ENCODE measurements at regions not wholly inside any gene's neighbourhood (a gene's known extent, or its start where the extent isn't known, plus 50 kb on each side); places are given as distances from the start of the nearest gene placed in this dataset.

DNA sequence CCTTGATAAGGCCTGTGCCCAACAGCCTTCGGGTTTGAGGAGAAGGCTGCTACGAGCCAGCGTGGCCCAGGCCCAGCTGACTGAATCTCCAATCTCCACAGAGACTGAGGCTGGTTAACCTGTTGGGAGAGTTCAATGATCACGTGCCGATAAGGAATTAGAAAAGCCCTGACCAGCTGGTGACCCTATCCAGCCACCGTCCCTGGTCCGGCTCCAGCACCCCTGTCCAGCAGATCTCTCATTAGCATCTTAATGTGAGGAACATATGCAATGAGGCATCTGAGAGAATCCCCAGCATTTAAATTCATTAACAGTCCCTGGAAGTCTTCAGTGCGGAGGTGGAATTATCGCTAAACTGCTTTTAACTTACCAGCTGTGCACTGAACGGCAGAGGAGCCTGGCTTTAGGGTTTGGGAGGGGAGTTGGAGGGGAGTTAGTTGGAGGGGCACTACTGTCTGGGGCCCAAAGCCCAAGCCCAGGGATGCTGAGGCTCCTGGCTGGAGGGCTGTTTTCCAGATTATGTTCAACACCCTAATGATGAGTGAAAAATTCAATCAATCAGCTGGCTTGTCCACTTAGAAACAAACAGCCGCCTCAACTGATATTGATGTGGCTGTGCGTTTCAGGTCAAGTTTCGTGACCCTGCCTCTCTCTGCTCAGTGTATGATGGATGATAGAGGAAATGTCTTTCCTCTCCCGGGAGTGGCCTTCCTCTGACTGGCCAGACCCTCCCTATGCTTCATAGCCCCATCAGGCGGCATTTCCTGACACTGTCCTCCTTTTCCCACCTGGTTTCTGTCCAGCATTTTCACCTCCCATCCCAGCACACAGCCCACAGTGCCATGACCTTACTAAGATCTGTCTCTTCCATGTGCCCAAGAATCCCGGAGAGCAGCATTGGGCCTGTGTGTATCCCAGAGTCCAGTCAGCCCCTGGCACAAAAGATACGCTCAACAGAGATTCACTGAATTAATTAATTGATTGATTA, 184.5 kb downstream of the CCT6B start:
- no peak for DNase-seq

DNA sequence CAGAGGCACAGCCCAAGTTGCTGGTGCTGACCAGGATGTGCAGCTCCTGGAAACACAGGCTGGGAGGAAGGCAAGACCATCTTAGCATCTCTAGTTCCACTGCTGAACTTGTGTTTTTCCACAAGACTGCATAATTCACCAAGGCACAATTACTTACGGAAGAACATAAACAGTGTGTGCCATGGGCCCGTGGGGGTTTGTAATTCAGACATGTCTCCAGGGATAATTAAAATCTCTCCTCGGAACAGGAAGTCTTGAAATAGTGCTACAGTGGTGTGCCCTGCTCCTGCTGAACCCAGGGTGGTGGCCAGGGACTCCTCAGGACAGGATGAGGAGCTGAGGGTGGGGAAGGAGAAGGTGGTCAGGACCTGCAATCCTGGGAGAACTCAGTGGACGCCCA, 188.2 kb downstream of the CCT6B start:
- DNase-seq = no peak

DNA sequence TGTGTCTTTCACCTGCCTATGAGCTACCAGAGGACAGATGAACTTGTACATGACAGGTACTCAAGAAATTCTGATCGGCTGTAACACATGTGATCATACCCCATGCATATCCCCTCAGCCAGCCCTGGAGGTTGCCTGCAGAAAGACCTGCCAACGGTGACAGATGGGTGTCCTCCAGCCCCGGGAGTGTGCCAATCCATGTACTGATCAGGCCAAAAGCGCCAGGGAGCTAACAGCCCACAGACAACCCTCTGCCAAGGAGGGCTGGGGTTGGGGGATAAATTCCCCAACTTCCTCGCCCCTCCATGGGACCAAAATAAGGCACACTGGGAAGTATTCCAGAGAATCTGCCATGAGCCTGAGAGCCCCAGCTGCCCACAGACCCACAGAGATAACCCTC, 189.4 kb downstream of the CCT6B start:
- DNase-seq = no peak

DNA sequence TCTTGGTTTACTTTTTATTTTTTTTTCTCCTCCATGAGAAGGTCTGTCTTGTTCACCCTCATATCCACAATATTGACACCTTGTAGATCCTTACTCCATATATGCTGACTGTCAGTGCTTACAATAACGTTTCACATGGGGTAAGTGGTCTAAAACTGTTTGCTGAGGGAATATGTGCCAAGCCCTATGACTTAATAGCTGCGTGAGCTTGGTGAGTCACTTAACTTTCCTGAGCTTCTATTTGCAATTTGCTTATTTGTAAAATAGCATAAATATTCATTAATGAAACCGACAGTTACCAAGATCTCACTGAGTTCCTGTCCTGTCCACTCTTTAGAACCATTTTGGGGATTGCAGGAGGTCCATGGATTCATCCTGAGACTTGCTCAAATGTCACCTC, 190.7 kb downstream of the CCT6B start:
- no peak for DNase-seq

DNA sequence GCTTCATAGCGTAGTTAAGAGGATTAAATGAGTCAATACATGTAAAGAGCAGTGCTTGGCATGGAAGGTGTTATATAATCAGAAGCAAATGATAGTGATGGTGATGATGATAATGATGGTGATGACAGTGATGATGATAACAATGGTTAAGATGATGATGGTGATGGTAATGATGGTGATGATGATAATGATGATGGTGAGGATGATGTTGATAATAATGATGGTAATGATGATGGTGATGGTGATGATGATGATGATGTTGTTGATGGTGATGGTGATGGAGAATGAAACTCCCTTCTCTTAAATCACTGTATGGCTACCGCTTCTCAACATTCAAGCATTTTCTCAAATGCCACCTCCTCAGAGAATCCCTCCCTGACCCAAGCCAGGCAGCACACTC, 190.5 kb downstream of the TMEM132E start:
- DNase-seq = no peak

DNA sequence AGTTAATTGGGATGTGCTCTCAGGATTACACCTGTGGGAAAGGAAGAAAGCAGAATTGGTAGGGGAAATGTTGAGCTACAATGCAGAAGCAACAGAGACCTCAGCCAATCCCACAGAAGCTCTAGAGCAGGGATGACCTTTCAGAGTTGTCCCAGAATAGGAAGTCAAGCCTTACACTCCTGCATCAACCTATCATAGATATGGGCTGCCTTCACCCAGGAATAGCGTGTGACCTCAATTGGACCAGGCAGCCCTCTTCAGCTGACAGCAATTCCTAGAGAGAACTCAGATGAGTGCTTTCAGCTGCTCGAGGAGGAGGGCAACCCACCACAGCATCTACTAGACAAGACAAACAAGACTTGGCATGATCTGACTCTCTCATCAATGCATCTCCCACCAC, 189.7 kb downstream of the TMEM132E start:
- no peak for DNase-seq

DNA sequence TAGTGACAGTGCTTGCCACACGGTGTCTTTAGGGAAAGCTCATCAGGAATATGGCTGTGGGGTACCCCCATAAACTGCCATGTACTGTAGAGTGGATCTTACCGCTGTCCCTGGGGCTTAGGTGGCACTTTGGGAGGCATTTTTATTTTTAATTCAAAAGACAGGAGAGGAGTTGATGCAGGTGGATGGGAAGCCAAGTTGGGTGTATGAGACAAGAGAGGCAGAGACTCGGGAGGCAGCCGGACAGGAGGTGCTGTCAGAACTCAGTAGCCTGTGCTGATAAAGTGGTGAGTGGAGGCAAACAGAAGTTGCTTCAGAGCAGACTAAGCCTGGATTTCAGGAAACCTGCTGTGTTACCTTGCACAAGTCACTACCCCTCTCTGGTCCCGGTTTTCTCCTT, 185.9 kb downstream of the TMEM132E start:
- DNase-seq = no peak

DNA sequence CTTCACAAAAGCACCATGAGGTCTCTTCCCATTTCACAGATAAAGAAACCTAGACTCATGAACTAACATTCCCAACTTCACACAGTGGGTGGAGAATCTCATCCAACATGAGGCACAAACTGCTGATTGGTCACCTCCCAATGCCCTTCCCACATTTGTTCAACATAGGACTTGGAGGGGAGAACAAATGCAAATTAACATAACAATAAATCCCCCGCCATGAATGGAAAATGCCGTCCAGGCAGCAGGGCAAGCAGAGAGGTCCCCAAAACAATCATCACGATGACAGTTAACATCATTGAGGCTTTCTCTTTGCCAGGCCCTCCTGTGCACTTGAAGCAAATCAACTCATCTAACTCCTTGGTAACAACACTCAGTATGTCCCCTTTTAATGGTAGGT, 185.3 kb downstream of the TMEM132E start:
- DNase-seq = no peak

DNA sequence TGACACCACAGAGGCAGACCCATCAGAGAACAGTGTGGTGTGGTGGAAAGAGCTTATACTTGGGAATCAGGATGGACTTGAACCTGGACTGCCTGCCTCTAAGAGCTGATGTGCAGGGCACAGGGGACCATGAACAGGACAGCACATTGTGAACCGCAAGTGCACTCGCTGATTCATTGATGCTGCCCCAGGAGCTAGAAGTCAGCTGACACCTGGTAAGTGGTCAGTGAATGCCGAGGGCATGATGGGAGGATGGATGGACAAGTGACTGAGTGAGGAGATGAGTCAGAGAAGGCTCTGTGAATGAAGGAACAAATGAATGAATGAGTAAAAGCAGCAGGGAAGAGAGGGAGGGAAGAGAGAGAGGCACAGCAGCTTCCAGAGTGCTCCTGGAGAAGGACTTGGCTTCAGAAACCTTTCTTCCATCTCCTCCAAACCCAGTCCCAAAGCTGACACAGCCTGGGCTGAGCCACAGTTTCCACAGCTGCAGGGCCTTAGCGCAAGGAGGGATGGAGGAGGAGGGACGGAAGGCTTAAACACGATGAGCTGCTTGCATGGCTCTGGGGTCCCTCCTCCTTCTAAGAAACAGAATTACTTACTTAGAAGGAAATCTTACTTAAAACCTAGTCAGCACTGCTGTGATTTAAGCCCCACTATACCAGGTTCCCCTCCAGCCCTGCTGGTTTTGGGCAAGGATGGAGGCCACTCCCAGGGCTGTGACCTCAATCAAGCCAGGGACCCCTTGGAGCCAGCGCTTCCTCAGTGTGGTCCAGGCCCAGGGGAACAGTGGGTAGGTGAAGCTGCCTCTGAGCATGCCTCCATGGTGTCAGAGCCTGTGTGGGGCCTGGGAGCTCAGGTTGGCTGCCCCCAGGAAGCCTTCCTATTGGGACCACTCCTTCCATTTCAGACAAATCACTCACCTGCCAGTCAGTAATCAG, 184.6 kb downstream of the TMEM132E start:
- DNase-seq = peak in 2 of 51 donors; percentile 9 to 62

DNA sequence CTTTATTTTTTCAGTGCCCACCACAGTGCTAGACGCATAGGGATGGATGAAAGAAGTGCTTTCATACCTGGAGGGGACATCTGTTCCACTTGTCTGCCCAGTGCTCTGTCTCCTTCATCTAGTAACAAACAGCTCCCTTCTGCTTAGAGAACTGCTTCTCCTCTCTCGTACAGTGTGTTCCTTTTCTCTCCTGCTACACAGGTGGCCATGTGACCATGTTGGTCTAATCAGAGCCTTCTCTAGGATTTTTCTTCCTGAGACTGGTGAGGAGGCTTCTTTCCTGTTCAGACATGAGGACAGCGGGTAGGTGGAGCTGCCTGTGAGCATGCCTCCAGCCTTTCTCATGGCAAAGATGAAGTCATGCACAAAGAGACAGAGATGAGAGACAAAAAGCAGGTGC, 182.7 kb downstream of the TMEM132E start:
- DNase-seq = no peak

DNA sequence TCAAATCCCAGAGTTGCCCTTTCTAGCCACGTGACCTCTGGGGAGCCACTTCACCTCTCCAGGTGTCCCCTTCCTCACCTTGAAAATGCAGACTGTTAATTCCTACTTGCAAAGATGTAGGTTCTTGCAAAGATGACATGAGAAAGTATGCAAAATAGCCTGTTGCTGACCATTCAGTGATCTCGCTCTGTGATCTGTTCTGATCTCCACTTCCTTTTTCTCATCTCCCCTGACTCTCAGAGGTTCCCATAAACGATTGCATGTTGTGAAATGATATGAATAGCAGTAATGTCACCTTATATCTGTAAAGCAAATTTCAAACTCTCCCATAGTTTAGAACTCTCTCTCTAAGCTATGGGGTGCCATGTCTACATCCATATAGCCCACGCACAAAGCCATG, 182.3 kb downstream of the TMEM132E start:
- no peak for DNase-seq

DNA sequence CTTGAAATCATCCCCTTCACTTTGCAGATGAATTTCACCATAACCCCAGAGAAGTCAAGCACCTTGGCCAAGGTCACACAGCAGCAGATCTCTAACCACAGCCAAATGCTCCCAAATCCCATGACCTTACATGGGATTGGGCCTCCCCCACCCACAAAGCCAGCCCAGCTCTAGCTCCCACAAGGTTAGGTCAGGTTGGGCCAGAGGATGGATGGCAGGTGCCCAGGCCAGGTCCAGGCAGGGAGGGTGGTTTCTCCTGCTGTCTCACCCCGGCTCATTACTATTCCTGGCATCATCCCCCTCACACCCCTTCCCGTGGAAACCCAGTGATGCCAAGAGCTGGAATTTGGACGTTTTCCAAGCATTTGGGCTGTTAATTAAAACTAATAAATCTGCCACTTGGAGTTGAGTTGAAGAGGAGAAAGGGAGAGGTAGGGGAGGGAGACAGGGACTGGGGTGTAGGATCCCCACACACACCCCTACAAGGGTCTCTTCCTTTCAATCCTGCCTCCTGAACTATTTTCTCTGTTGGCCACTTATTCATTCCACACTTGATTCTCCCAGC, 181.6 kb downstream of the TMEM132E start:
- no peak for DNase-seq

DNA sequence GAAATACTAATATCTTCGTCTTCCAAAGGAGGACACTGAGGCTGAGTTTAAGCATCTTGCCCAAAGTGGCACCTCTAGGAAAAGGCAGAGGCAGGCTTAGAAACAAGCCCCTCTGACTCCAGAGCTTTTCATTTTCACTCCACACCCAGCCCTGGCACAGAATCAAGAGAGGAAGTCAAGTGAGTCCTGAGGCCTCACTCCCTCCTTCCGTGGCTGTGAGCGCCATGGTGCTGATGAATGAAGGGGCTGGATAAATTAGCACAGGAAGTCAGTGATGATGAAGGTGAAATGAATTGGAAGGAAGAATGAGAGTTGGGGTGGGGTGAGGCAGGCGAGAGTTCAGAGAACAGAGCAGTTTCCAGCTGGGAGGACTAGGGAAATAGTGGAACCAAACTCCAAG, 179.3 kb downstream of the TMEM132E start:
- DNase-seq = no peak

DNA sequence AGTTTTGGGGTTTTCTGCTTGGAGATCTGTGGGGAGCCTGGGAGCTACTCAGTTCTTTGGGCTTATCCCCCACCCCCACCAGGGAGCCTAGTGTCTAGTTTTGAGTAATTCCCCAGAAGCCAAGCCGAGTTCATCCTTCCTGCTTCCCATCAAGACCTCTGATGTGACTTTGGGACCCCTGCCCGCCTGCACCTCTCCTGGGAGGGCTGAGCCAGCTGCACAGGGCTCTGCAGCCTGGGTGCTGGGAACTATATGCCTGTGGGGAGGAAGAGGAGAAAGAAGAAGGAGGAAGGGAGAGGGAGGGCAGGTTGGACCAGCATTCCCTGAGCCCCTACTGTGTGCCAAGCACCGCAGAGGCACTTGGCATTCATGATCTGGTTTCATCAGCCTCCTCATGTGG, 178.9 kb downstream of the TMEM132E start:
- DNase-seq = no peak

DNA sequence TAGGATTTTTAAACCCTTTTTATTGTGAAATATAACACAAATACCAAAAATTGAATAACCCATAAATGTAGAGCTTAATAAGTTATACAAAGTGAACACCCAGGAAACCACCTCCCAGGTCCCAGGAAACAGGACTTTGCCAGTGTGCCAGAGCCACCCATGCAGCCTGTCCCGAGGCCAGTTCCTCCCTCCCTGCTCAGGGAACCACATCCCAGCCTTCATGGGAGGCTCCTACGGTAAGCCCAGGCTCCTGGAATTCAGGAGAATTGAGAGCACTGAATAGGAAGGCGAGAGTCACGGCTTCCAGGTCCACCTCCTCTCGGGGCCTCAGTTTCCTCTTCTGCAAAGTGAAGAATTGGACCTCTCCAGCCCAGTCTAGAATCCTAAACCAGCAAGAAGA, 178.2 kb downstream of the TMEM132E start:
- no peak for DNase-seq

DNA sequence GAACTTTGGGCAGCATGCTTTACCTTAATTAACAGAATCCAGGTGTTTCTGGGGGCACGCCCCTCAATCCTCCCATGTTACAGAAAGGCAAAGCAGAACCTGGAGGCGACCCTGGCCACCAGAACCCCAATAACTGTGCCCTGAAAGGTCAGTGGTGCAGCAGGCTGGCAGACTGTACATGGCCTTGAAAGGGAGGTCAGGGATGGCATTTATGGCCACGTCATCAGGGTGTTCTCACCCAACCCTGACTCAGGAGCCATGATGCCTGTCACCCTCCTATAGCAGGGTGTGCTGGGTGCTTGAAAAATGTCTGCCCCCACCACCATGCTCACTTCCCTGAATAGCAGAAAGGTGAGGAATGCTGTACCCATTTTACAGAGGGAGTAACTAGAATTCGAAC, 177.7 kb downstream of the TMEM132E start:
- no peak for DNase-seq

DNA sequence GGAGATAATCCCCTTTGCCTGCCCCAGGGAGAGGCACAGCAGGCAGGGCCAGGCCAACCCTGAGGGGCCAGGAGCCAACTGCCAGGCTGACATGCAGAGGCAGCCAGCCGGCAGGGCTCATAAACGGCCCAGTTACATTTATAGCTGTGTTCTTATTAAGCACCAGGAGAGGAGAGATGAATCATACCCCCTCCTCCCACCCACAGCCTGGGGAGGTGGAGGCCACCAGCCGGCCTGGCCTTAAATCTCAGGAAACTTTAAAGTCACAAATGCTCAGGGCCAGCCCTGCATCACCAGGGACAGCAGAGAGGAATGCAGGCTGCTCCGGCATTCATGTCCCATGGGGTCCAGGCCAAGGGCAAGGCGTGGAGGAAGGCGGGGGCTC, 177.2 kb downstream of the TMEM132E start:
- DNase-seq = peak in 4 of 51 donors; percentile 12 to 55 (median 21)

DNA sequence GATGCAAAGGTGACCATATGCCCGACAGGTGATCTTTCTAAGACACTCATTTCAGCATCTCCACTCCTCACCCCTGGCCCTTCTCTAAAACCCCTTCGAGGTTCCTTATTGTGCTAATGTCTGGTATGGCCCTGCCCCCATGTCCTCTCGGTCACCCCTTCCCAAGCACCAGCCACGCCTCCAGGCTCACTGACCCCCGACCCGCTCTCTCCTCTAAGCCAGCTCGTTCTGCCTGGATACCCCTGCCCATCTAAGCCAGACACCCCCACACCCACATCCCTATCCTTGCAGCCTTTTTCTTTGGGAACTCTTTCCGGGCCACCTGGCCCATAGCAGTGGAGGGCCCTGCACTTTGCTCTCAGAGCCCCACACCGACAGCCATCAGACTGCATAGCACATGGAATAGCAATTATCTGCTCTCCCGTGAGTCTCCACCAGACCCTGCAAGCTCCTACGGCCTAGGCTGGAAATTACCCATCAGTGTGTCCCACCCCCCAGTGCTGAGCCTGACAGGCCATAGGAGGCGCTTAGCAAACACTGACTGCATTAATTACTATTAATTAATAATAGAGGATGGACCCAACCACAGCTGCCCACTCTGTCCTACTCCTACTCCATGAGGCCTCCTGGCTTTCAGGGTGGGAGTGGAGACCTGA, 176.7 kb downstream of the TMEM132E start:
- DNase-seq = no peak

DNA sequence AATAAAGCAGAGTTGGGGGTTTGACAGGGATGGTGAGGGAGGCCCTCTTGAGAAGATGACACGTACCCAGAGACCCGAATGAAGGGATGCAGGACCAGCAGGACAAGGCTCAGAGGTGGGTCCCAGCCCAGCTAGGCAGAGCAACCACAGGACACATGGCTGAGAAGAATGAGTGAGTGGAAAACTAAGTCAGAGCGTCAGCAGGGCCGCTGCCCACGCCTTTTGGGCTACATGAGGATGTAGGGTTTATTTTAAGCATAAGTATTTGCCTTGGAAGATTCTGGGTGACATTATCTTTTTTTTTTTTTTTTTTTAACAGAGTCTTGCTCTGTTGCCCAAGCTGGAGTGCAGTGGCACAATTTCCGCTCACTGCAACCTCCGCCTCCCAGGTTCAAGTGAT, 176.0 kb downstream of the TMEM132E start:
- DNase-seq = no peak

DNA sequence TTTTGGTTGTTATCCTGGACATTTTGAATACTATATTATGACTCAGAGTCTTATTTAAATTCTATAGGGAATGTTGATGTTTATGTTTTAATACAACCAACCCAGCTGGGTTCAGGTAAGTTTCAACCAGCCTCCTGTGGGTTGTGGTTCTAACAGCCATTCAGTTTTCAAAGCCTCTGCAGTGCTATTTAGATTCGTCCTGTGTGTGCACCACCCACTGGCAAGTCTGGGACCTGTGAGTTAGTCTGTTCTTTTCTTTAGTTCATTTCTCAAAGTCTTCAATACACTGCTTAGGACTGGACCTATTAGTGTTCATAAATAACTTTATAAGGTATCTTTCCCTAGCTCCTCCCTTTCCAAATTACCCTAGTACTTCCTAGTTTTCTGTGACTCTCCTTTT, 170.6 kb downstream of the TMEM132E start:
- DNase-seq = no peak

DNA sequence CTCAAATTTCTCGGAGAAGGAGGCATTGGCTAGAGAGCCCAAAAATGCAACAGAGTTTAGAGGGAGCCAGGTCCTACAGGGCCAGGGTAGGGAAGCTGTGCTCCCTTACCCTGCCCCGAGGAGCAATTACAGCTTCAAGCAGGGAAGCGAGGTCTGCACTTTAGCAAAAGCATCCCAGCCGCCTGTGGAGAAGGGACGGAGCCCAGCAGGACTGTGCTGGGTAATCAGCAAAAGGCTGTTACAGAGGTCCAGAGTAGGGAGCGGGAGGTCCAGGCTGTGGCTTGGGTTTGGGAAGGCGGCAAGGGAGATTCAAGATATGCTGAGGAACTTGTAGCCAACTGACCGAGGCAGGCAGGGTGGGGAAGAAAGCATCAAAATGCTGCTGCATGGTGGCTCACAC, 162.6 kb downstream of the TMEM132E start:
- no peak for DNase-seq
